CD4-positive, alpha-beta T cell treated with Interleukin-2 at 100 ng/mL for 4 hours (primary cell): ENCODE measurements at regions not wholly inside any gene's neighbourhood (a gene's known extent, or its start where the extent isn't known, plus 50 kb on each side); places are given as distances from the start of the nearest gene placed in this dataset.

Experiments
- DNase-seq: peaks from one replicate; pipeline ENCODE4 v3.0.0-alpha.2; 2020; ENCODE audit warnings: low spot score

DNA sequence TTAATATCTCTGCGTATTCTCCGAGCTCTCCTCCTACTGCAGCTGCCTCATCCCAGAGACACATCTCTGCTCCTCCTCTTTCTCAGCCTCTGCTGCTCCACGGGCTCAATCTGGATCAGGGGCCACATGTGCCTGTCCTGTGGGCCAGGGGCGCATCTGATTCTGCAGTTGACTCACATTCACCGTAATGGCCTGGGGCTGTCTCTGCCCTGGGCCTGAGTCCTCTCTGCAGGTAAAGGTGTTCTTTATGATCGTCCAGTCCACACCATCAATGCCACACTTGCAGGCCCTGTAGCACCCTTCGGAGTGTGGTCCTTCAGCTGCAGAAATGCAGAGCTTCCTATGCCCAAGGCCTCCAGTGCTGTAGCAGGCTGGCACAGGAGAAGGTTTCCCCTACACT lies 154.5 kb downstream of the OAT start:
- no peak for DNase-seq

GRCh38 chr10:124263726-124264125 lies 155.0 kb downstream of the OAT start:
- no peak for DNase-seq

DNA sequence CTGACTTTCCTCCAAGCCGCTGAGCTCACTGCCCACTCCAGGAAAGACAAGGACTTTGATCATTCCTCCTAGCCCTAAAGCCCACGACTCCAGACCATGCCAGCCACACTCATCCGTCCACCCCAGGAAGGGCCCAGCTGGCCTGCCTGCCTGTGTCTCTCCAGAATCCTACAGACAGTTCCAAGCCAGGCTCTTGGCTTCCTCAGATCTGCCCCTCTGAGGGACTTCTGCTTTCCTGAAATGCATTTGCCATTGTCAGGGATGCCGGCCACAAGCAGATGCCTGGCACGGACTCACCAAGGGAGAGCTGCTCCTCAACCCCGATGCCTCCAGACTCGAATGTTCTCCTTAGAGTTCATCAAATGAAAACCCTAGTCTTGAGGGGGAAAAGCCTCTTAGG lies 155.8 kb downstream of the OAT start:
- DNase-seq, result no peak

DNA sequence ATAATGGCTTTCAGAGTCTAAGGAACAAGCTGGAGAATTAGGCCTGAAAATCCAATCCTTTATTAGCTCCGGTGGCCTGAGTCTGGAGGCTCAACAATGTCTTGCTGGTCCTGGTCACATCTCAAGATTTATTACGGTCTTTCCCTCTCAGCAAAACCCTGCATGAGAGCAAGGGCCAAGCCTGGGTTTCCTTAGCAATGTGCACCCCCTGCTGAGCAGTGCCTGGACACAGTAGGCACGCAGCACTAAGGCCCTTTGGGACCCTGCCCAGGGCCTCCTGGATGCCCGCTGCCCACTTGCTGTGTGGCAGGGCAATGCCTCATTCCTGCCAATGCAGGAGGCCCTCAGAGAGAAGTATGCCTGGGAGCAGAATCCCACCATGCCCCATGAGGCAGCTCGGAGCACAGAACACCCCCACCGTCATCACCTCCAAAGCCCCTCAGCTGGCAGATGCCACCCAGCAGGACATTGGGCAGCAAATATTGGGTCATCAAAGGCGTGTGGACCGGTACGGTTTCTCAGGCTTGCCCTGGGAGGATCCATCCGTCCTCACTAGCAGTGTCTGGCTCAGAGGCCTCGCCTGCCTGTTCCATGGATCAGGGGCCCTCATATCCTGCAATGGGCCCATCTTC lies 156.4 kb downstream of the OAT start:
- DNase-seq, result no peak

DNA sequence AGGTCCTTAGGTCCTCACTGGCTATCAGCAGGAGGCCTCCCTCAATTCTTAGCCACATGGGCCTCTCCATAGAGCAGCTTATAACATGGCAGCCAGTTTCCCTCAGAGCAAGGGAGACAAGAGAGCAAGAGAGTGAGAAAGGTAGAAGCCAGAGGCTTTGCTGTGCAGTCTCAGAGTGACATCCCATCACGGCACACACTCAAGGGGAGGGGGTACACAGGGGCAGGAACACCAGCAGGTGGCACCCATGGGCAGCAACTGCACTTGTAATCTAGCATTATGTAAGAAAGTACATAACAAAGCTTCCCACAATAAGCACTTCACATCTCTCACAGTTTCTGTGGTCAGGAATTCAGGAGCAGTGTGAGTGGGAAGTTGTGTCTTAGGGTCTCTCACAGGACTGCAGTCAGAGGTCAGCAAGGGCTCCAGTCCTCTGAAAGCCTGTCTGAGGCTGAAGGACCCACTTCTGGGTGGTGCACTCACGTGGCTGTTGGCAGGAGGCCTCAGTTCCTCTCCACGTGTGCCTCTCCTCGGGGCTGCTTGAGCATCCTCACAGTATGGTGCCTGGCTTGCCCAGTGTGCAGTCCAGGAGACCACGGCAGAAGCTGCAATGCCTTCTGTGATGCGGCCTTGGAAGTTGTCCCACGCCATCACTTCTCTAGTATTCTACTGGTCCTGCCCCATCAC lies 159.4 kb downstream of the OAT start:
- DNase-seq, result no peak

DNA sequence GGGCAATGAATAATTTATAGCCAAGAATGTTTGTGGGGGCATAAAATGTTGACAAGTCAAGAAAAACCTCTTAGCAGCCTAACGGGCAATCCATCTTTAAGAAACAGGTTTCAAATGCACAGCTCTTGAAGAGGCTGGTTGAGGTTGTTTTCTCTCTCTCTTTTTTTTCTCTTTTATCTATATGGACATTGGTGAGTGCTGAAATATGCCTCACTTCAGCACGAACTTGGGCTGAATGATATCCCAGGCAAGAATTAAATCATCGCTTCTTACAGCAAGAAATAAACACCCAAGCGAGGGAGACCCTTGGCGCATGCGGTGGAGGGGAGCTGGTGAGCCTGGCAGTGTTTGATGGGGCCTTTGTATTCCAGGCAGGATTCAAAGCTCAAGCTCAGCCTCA lies 160.9 kb downstream of the OAT start:
- DNase-seq, result no peak

DNA sequence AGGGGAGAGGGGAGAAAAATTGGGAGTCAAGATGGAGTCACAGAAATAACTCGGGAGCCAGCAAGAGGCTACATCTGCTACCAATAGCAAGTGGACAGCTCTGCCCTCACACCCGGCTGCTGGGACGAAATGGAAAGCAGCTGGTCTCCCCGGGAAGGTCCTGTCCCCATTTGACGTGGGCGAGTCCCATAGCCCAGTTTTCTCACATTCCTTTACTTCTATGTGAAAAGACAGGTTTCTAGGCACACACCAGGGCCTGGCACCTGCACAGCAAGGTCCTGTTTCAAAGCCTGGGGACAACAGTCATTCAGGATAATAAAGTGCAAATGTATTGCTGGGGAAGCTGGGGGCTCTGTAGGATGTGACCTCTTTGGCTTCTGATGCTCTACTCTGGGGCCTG lies 162.6 kb downstream of the OAT start:
- DNase-seq, result no peak

GRCh38 chr10:124255556-124255955 lies 162.2 kb upstream of the CHST15 start:
- DNase-seq, result no peak

DNA sequence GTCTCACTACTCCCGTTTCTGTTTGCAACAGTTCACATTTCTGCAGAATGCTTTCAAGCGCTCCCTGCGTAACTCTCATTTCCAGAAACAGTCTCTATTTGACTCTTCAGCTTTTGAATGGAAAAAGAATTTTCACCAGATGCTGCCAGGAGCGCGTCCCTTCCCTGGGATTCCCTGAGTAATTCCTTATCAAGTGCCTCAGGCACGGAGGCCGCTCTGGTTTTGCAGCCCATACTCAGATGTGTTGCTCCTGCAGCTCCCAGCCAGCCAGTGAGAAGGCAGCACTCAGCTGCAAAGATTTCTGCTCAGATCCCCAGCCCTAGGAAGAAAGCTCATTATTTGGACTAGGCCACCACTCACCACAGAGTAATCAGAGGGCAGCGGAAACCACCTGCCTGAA lies 161.1 kb upstream of the CHST15 start:
- no peak for DNase-seq

DNA sequence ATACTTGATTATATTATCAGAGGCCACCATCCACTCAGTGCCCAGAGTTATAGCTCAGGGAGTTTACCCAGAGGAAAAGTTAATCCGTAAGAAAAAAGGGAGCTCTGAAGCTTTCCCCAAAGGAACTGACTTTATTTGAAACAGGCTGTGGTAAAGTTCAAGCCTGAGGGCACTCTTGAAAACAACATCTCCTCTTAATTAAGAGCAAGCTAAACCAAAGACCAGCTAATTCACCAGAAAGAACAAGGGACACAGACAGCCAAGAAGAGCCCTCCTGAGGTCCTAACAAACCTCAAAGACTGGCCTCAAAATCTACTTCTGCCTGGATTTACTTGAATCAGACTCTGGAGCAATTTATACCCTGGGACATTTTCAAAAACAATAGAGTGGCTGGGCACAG lies 159.6 kb upstream of the CHST15 start:
- DNase-seq, result no peak

- no peak for DNase-seq
Observed at GRCh38 chr10:124252097-124252715, 158.8 kb upstream of the CHST15 start.

DNA sequence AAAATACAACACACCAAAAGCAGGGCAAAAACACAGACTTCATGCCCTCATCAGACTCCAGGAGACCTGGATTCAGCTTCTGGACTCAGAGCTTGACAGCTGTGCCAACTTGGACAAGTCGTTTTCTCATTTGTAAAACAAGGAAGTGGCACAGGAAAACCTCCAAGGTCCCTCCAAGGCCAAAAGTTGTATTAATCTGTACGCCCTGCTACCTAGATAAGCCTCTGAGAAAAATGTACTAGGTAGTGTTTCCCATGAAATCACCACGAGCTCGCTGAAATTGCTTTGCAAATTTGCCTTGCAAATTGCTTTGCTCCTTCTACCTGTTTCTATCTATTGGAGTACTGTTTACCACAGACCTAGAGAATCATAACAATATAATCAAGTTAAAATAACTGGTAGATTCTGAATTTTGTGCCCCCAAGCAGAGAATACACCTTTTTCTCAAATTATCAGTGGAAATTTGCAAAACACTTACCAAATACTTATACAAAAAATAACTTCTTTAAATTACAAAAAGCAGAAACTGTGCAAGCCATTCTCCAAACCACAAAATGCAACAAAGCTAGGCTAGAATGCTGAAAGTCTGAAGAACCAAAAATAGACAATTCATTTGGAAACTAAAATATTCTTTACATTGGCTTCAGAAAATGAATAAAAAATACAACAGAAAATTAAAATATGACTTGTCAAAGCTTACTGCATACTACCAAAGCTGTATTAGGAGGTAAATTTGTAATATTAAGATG lies 158.1 kb upstream of the CHST15 start:
- no peak for DNase-seq

DNA sequence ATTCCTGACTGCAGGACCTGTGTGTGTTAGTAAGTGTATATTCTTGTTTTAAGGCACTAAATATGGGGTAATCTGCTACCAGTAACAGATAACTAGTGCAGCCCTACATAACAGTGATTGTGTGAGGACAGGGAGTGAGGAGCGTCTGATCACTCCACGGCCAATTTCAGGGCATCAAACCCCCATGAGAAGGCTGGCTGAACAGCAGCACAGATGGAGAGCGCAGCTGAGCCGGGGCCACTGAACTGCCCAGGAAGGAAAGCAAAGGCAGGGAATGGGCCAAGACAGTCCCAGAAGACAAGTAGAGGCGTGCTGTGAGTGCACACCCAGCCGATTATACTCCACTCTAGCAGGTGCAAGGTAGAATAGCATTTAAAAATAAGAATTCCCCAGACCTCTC lies 157.1 kb upstream of the CHST15 start:
- DNase-seq, result no peak

- DNase-seq, result no peak
Observed at GRCh38 chr10:124249812-124250432, 156.5 kb upstream of the CHST15 start.

GRCh38 chr10:124249196-124249595 lies 155.8 kb upstream of the CHST15 start:
- DNase-seq, result no peak

DNA sequence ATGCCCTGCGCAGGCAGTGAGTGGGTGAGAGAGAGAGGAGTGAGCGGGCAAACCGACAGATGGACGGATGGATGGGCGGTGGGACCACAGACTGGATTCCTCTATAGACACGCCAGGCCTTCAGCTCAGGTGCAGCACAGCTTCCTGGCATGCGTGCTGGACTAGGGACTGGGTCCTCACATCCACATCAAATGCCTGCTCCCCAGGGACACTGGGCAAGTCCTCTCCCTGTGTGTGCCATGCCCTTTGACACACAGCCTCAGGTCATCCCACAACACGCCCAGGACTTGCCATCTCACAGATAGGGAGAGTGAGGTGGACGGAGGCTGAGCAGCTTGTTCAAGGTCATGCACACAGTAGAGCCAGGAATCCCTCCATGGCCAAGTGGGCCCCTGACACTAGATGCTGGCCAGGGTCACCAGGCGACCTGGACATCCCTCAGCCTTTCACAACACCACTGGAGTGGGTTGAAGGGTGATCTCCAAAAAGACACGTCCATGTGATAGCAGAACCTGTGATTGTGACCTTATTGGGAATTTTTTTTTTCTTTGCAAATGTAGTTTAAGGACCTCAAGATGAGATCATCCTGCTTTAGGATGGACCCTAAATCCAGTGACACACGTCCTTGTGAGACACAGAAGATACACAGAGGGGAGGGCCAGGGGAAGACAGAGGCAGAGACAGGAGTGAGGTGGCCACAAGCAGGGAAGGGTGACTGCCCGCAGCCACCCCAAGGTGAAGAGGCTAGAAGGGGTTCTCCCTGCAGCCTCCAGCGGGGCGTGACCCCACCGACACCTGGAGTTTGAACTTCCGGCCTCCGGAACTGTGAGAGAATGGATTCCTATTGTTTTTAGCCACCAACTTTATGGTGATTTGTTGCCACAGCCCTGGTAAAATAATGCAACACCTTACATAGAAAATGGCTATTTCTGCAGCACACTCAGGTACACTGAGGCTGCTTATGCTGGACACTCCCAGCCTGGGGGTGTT lies 155.0 kb upstream of the CHST15 start:
- no peak for DNase-seq

DNA sequence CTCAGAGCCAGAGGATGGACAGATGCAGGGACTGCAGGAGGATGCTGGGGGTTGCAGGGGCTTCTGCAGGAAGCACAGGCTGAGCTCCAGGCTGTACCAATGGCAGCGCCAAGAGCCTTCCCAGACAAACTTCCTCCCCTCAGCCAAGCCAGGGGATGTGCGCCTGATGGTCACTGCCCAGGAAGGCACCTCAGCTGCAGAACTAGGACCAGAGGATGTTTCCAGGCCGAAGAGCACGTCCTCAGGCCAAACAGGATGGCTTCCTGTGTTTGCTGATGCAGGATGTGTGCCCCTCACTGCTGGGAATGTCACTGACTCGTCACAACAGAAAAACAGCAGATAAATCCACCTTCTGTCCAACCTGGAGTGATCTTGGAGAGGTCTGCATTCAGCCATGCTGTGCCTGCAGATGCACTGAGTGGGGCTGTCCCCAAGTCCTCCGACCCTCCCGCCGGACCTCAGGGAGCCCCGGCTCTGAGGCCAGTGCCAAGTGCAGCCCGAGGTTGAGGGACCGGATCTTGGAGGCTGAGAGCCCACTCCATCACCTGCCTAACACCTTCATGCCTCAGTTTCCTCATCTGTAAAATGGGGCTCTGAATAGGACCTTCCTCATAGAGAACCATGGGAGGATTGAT lies 152.5 kb upstream of the CHST15 start:
- DNase-seq, result no peak

- DNase-seq, result no peak
Observed at GRCh38 chr10:124245191-124245590, 151.8 kb upstream of the CHST15 start.

GRCh38 chr10:124244256-124244877 lies 151.0 kb upstream of the CHST15 start:
- no peak for DNase-seq

- DNase-seq, result no peak
Observed at GRCh38 chr10:124243702-124244121, 150.3 kb upstream of the CHST15 start.
